Cerebellar cortex (tissue), 1 donor: ENCODE measurements at regions not wholly inside any gene's neighbourhood (a gene's known extent, or its start where the extent isn't known, plus 50 kb on each side); places are given as distances from the start of the nearest gene placed in this dataset.

ENCODE experiments used
- DNase-seq: peaks from one replicate; pipeline ENCODE4 v3.0.0-alpha.2; 2015; ENCODE audit warnings: low spot score

- DNase-seq, result no peak
These were observed 66.1 kb upstream of the AKT3 start for GRCh38 chr1:243916160-243916559.

DNA sequence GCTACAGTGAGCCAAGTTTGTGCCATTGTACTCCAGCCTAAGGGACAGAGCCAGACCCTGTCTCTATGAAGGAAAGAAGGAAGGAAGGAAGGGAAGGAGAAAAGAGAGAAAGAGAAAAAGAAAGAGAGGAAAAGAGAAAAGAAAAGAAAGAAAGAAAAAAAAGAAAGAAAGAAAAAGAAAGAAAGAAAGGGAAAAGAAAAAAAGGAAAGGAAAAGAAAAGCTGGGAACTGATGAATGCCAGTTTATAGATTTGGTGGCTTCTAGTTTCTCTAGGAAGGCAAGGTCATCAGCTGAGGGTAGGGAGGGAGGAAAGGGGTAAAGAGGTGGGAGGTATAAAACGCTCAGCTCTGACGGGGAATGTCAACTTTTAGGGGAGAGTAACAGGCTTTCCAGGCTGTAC, 62.3 kb upstream of the AKT3 start:
- DNase-seq, result no peak

DNA sequence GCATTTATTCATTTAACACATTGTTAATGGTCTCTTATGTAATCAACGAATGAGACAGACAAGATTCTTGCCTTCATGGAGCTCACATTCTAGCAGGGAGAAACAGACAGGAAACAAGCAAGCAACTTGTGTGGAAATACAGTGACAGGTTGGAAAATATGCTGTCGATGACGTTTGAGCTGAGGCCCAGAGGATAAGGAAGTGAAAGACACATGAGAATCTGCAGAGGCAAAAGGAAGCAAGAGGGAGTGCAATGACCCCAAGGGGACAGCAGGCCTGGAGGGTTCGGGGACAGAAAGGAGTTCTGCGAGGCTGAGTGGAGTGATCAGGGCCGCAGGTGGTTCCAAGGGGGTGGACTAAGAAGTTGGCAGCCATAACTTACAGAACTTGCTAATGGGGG, 60.6 kb upstream of the AKT3 start:
- DNase-seq, result no peak

GRCh38 chr1:243903895-243904294, 53.9 kb upstream of the AKT3 start:
- no peak for DNase-seq

GRCh38 chr1:243903041-243903440, 53.0 kb upstream of the AKT3 start:
- peak; percentile 47 for DNase-seq

- no peak for DNase-seq
These were observed 52.1 kb upstream of the AKT3 start for GRCh38 chr1:243902100-243902499.
